Amygdala (tissue), 56 donors: ENCODE measurements at regions not wholly inside any gene's neighbourhood (a gene's known extent, or its start where the extent isn't known, plus 50 kb on each side); places are given as distances from the start of the nearest gene placed in this dataset.

Source experiments
- DNase-seq, 56 donors: peaks; one replicate each; lab custom pipeline; 2025; lab: John Stamatoyannopoulos, UW

DNA sequence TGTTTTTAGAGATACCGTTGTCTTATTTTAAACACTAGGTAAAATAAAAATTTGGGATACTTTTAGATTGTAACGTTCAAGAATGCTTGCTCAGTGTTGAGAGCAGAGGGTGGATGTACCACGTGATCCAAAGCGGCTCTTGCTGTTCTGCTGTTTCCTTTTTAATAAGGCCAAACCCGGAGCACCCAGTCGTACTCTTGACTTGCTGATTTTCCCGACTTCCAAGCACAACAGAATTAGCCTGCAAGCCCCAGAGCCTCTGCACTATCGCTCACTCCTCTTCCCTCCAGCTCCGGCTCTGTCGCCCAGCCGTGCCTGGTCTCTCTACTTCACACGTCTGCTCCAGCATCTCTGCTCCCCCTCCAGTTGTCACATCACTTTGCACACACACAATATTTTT lies 77.3 kb downstream of the EMP1 start:
- peak in 5 of 56 donors; percentile 12 to 38 (median 22) for DNase-seq

DNA sequence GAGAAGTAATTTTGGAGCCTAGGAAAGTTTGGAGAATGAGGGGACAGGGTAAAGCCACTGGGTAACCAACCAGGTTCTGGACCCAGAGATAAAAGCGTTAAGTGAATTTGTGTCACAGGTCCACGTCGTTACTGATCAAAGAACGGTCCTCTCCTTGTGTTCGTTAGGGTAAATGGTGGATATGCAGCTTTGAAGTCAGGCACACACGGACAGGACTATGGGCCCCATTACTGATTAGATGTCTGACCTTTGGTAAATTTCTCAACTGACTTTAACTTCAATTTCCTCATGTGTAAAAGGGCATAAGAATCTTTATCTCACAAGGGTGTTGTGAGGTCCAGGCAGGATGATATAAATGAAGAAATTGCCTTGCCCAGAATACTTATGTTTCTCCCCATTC lies 76.6 kb downstream of the EMP1 start:
- no peak for DNase-seq

DNA sequence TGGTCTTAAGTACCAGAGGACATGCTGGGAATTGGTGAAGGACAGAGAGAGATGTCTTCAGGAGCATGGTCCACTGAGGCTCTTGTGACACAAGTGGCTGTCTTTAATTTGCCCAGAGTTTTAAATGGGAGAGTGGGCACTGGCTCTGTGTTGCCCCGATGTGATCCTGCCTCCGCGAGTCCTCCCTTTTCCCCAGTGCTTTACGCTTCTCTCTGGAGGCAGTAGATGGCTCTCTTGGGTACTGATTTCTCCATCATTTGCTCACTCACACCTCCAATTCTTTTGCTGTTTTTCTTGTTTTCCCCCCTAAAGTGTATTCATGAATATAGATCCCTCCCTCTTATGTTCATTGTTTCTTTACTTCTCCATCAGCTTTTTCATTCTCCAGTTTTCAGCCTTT lies 74.3 kb downstream of the EMP1 start:
- no peak for DNase-seq
